HEK293 (cell line): ENCODE measurements at regions not wholly inside any gene's neighbourhood (a gene's known extent, or its start where the extent isn't known, plus 50 kb on each side); places are given as distances from the start of the nearest gene placed in this dataset.

Experiments used
- CTCF ChIA-PET: fragments of 350-600 bp; formaldehyde crosslinking; extraction: SDS; loops from one replicate; lab custom pipeline; 2021; ENCODE audit warnings: antibody characterized with exemption; lab: Yijun Ruan, JAX
- POLR2A ChIA-PET: fragments of 300-600 bp; formaldehyde crosslinking; extraction: SDS; loops from one replicate; lab custom pipeline; 2020; ENCODE audit warnings: antibody characterized with exemption, inconsistent platforms; lab: Yijun Ruan, JAX
- H3K27ac ChIP-seq: fragments of 200-500 bp; sonication (Bioruptor generic); 2 replicates; pipeline ENCODE4 v1.5.1; 2014; ENCODE audit warnings: low read depth, low read length, control low read depth, inconsistent platforms; ENCODE audit errors: extremely low read depth
- H3K36me3 ChIP-seq, 2 experiments: fragments of 200-500 bp in 1 of 2; sonication (Bioruptor generic) in 1 of 2; 1 replicate in 1 of 2; 2 replicates in 1 of 2; pipeline ENCODE4 v1.5.1; 2014 to 2017; ENCODE audit warnings: inconsistent platforms in 2 of 2, low read length in 2 of 2; ENCODE audit not compliant: control insufficient read depth in 2 of 2, insufficient read depth in 1 of 2
- H3K4me1 ChIP-seq: fragments of 200-500 bp; sonication (Bioruptor generic); 2 replicates; pipeline ENCODE4 v1.5.1; 2014; ENCODE audit warnings: mild to moderate bottlenecking, low read length, inconsistent platforms; ENCODE audit not compliant: control insufficient read depth, insufficient read depth
- H3K4me3 ChIP-seq: 2 replicates; pipeline ENCODE4 v1.5.1; 2011; ENCODE audit warnings: low read depth, mild to moderate bottlenecking, control low read depth, low read length, moderate library complexity
- H3K9me3 ChIP-seq: fragments of 200-500 bp; sonication (Bioruptor generic); 2 replicates; pipeline ENCODE4 v1.5.1; 2014; ENCODE audit warnings: low read depth, low read length, inconsistent platforms; ENCODE audit not compliant: control insufficient read depth, insufficient read depth
- GFI1B ChIP-seq: fragments of 450-650 bp; formaldehyde crosslinking; IDR thresholded peaks from 2 replicates; pipeline ENCODE4 v1.5.1; 2016; ENCODE audit warnings: missing biosample characterization, missing genetic modification characterization
- HOXA7 ChIP-seq: sonication (generic); formaldehyde crosslinking; IDR thresholded peaks from 2 replicates; pipeline ENCODE4 v1.8.1; 2022; ENCODE audit warnings: missing genetic modification reagents, borderline replicate concordance
- KLF1 ChIP-seq: fragments of 450-650 bp; formaldehyde crosslinking; IDR thresholded peaks from 2 replicates; pipeline ENCODE4 v1.5.1; 2016; ENCODE audit warnings: missing biosample characterization, missing genetic modification characterization
- KLF7 ChIP-seq: fragments of 450-650 bp; formaldehyde crosslinking; IDR thresholded peaks from 2 replicates; pipeline ENCODE4 v1.5.1; 2016; ENCODE audit warnings: missing biosample characterization, missing genetic modification characterization, borderline replicate concordance
- OSR2 ChIP-seq: fragments of 450-650 bp; formaldehyde crosslinking; IDR thresholded peaks from 2 replicates; pipeline ENCODE4 v1.5.1; 2016; ENCODE audit warnings: missing biosample characterization, missing genetic modification characterization
- PRDM6 ChIP-seq: fragments of 450-650 bp; formaldehyde crosslinking; IDR thresholded peaks from 2 replicates; pipeline ENCODE4 v1.5.1; 2017; ENCODE audit warnings: missing biosample characterization, missing genetic modification characterization
- SALL2 ChIP-seq: fragments of 450-650 bp; formaldehyde crosslinking; IDR thresholded peaks from 2 replicates; pipeline ENCODE4 v1.5.0; 2017; ENCODE audit warnings: missing biosample characterization, mild to moderate bottlenecking, missing genetic modification characterization, borderline replicate concordance
- SP3 ChIP-seq: fragments of 450-650 bp; formaldehyde crosslinking; IDR thresholded peaks from 2 replicates; pipeline ENCODE4 v1.5.1; 2016; ENCODE audit warnings: missing biosample characterization, missing genetic modification characterization
- ZNF2 ChIP-seq: fragments of 450-650 bp; formaldehyde crosslinking; IDR thresholded peaks from 2 replicates; pipeline ENCODE4 v1.5.1; 2016; ENCODE audit warnings: missing biosample characterization, missing genetic modification characterization
- ZNF202 ChIP-seq: fragments of 450-650 bp; formaldehyde crosslinking; IDR thresholded peaks from 2 replicates; pipeline ENCODE4 v1.5.1; 2016; ENCODE audit warnings: missing biosample characterization, missing genetic modification characterization, borderline replicate concordance
- ZNF341 ChIP-seq: fragments of 450-650 bp; formaldehyde crosslinking; IDR thresholded peaks from 2 replicates; pipeline ENCODE4; 2016; ENCODE audit warnings: low read depth, missing biosample characterization, missing genetic modification characterization
- ZNF398 ChIP-seq: fragments of 450-650 bp; formaldehyde crosslinking; IDR thresholded peaks from 2 replicates; pipeline ENCODE4 v1.5.1; 2017; ENCODE audit warnings: missing biosample characterization, missing genetic modification characterization
- ZNF548 ChIP-seq: fragments of 450-650 bp; formaldehyde crosslinking; IDR thresholded peaks from 2 replicates; pipeline ENCODE4 v1.5.1; 2016; ENCODE audit warnings: missing biosample characterization, missing genetic modification characterization
- ZNF626 ChIP-seq: fragments of 450-650 bp; sonication (Bioruptor Pico); formaldehyde crosslinking; IDR thresholded peaks from 2 replicates; pipeline ENCODE4 v1.5.1; 2018; ENCODE audit warnings: missing biosample characterization, missing genetic modification characterization, inconsistent platforms
- ZNF660 ChIP-seq: fragments of 450-650 bp; IDR thresholded peaks from 2 replicates; pipeline ENCODE4 v1.5.1; 2018; ENCODE audit warnings: missing biosample characterization, mild to moderate bottlenecking, missing genetic modification characterization
- ZNF670 ChIP-seq: fragments of 450-650 bp; formaldehyde crosslinking; IDR thresholded peaks from 2 replicates; pipeline ENCODE4 v1.5.1; 2016; ENCODE audit warnings: missing biosample characterization, missing genetic modification characterization, low read depth
- ZNF692 ChIP-seq: fragments of 450-650 bp; formaldehyde crosslinking; IDR thresholded peaks from 2 replicates; pipeline ENCODE4 v1.5.1; 2016; ENCODE audit warnings: missing biosample characterization, missing genetic modification characterization
- ZNF707 ChIP-seq: fragments of 450-650 bp; formaldehyde crosslinking; IDR thresholded peaks from 2 replicates; pipeline ENCODE4 v1.5.1; 2016; ENCODE audit warnings: missing biosample characterization, missing genetic modification characterization
- ZSCAN16 ChIP-seq: fragments of 450-650 bp; formaldehyde crosslinking; IDR thresholded peaks from 2 replicates; pipeline ENCODE4 v1.5.1; 2016; ENCODE audit warnings: missing biosample characterization, missing genetic modification characterization
- TF ChIP-seq, protein P1 (sequence below): fragments of 450-650 bp; formaldehyde crosslinking; IDR thresholded peaks from 2 replicates; pipeline ENCODE4 v1.5.1; 2016; ENCODE audit warnings: missing biosample characterization, missing genetic modification characterization
- TF ChIP-seq, protein P2 (sequence below): fragments of 450-650 bp; formaldehyde crosslinking; conservative IDR thresholded peaks from 2 replicates; pipeline ENCODE4 v1.5.1; 2016; ENCODE audit warnings: low read depth, missing biosample characterization, missing genetic modification characterization

GRCh38 chr6:132198040-132198439 is 203.2 kb downstream of the MOXD1 start (continued):
- TF ChIP-seq, protein P1, sequence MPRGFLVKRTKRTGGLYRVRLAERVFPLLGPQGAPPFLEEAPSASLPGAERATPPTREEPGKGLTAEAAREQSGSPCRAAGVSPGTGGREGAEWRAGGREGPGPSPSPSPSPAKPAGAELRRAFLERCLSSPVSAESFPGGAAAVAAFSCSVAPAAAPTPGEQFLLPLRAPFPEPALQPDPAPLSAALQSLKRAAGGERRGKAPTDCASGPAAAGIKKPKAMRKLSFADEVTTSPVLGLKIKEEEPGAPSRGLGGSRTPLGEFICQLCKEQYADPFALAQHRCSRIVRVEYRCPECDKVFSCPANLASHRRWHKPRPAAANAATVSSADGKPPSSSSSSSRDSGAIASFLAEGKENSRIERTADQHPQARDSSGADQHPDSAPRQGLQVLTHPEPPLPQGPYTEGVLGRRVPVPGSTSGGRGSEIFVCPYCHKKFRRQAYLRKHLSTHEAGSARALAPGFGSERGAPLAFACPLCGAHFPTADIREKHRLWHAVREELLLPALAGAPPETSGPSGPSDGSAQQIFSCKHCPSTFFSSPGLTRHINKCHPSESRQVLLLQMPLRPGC (tag by site-specific recombination): no peak
- no peak for TF ChIP-seq SALL2 (tag by site-specific recombination)
- no peak for TF ChIP-seq ZNF202 (tag by site-specific recombination)
- TF ChIP-seq GFI1B: no peak
- no peak for TF ChIP-seq HOXA7 (CRISPR knock-in tag)
- no peak for TF ChIP-seq ZNF707 (tag by site-specific recombination)
- TF ChIP-seq ZNF548 (tag by site-specific recombination): no peak
- TF ChIP-seq KLF7: no peak
- TF ChIP-seq SP3: no peak
- no peak for TF ChIP-seq ZNF626 (tag by site-specific recombination)
- TF ChIP-seq, all 188 proteins: peak for 0

GRCh38 chr6:132194529-132194928 is 206.7 kb downstream of the MOXD1 start:
- Histone ChIP-seq H3K27ac (no peak overlapping the region), H3K9me3 (no peaks in the 10 kb centered on the region), H3K4me1 (no peaks in the 10 kb centered on the region), H3K36me3 (no peaks in the 10 kb centered on the region), H3K4me3 (no peak overlapping the region)
- ChIA-PET CTCF (interaction anchor here (1.0 kb wide), 1 partner anchor 270 kb away, joined by 4 read pairs; no protein-coding TSS in a partner anchor), POLR2A (no interaction called here)
- TF ChIP-seq GFI1B: no peak
- no peak for TF ChIP-seq OSR2 (tag by site-specific recombination)
- TF ChIP-seq PRDM6 (tag by site-specific recombination): no peak
- TF ChIP-seq ZNF660 (tag by site-specific recombination): no peak
- no peak for TF ChIP-seq ZNF2 (tag by site-specific recombination)
- TF ChIP-seq ZSCAN16 (tag by site-specific recombination): no peak
- TF ChIP-seq ZNF692: no peak
- TF ChIP-seq ZNF670 (tag by site-specific recombination): no peak
- no peak for TF ChIP-seq KLF1 (tag by site-specific recombination)
- TF ChIP-seq ZNF398 (tag by site-specific recombination): no peak
- TF ChIP-seq ZNF341: no peak
- TF ChIP-seq, protein P2, sequence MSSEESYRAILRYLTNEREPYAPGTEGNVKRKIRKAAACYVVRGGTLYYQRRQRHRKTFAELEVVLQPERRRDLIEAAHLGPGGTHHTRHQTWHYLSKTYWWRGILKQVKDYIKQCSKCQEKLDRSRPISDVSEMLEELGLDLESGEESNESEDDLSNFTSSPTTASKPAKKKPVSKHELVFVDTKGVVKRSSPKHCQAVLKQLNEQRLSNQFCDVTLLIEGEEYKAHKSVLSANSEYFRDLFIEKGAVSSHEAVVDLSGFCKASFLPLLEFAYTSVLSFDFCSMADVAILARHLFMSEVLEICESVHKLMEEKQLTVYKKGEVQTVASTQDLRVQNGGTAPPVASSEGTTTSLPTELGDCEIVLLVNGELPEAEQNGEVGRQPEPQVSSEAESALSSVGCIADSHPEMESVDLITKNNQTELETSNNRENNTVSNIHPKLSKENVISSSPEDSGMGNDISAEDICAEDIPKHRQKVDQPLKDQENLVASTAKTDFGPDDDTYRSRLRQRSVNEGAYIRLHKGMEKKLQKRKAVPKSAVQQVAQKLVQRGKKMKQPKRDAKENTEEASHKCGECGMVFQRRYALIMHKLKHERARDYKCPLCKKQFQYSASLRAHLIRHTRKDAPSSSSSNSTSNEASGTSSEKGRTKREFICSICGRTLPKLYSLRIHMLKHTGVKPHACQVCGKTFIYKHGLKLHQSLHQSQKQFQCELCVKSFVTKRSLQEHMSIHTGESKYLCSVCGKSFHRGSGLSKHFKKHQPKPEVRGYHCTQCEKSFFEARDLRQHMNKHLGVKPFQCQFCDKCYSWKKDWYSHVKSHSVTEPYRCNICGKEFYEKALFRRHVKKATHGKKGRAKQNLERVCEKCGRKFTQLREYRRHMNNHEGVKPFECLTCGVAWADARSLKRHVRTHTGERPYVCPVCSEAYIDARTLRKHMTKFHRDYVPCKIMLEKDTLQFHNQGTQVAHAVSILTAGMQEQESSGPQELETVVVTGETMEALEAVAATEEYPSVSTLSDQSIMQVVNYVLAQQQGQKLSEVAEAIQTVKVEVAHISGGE (tag by site-specific recombination): no peak
